ENCODE measurements at regions not wholly inside any gene's neighbourhood (a gene's known extent, or its start where the extent isn't known, plus 50 kb on each side); places are given as distances from the start of the nearest gene placed in this dataset.

DNA sequence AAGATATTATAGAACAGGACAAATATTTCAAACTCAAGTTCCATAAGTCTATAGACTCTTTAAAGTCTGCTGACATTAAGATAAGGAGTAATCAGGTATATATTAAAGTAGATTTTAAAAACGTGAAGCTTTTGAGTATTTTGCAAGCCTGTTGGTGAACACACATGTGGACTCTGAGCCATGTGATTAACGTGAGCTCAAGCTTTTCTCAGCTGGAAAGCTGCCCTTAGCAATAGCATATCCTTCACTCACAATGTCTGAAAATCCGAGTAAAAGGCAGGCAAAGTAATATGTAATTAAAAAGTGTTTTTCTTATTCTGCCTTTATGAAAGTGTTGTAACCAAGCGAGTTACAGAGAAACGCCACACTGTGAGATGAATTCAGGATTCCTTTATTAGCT lies 140.5 kb upstream of the AADAT start:
- TF ChIP-seq, protein P1, sequence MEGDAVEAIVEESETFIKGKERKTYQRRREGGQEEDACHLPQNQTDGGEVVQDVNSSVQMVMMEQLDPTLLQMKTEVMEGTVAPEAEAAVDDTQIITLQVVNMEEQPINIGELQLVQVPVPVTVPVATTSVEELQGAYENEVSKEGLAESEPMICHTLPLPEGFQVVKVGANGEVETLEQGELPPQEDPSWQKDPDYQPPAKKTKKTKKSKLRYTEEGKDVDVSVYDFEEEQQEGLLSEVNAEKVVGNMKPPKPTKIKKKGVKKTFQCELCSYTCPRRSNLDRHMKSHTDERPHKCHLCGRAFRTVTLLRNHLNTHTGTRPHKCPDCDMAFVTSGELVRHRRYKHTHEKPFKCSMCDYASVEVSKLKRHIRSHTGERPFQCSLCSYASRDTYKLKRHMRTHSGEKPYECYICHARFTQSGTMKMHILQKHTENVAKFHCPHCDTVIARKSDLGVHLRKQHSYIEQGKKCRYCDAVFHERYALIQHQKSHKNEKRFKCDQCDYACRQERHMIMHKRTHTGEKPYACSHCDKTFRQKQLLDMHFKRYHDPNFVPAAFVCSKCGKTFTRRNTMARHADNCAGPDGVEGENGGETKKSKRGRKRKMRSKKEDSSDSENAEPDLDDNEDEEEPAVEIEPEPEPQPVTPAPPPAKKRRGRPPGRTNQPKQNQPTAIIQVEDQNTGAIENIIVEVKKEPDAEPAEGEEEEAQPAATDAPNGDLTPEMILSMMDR (IDR thresholded peaks at IDR 0.05; ENCODE audit: control insufficient read depth, extremely low read depth, insufficient read depth), result no peak
- DNase-seq (ENCODE audit: low read depth), result no peak
- no peak overlapping the region for H3K4me3 ChIP-seq (ENCODE audit: low read depth, low read length)

DNA sequence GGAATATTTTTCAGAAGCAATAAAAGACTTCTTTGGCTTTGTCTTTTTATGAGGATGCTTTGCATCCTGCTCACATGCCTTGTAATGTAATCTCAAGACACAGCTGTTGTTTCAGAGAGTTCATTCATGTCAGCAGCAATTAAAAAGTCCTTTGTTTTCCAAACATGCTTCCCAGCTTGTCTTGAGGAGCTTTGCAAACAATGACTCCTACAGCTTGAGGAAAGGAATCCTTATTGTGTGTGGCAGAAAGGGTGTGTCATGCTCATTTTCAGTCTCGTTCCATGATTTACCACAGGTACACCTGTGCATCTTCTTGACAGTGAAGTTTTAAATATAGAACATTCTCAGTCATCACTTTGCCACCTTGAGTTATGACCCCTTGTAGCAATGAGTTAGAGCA lies 139.2 kb upstream of the AADAT start:
- H3K4me3 ChIP-seq (ENCODE audit: low read depth, low read length), result no peak overlapping the region
- DNase-seq (ENCODE audit: low read depth), result peak; percentile 2

DNA sequence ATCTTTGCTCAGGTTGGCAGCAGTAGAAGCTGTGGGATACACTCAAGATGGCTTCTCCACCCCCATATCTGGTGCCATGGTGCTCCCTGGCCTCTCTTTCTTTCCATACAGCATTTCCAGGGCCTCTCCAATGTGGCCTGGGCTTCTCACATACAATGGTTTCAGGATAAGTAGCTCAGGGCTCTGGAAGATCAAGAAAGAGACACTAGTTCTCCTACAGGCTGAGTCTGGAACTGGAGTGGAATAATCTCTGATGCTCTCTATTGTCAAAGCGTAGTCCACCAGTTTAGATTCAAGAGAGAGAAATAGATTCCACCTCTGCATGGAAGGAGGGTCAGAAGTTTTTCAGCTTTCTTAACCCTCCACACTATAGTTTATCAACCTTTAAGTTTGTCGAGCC lies 138.2 kb upstream of the AADAT start:
- TF ChIP-seq, protein P1 (IDR thresholded peaks at IDR 0.05; ENCODE audit: control insufficient read depth, extremely low read depth, insufficient read depth), result no peak
- DNase-seq (ENCODE audit: low read depth), result no peak
- no peak overlapping the region for H3K4me3 ChIP-seq (ENCODE audit: low read depth, low read length)

More for the DNA sequence above, 139.2 kb upstream of the AADAT start:
- TF ChIP-seq, protein P1 (IDR thresholded peaks at IDR 0.05; ENCODE audit: control insufficient read depth, extremely low read depth, insufficient read depth), result no peak

DNA sequence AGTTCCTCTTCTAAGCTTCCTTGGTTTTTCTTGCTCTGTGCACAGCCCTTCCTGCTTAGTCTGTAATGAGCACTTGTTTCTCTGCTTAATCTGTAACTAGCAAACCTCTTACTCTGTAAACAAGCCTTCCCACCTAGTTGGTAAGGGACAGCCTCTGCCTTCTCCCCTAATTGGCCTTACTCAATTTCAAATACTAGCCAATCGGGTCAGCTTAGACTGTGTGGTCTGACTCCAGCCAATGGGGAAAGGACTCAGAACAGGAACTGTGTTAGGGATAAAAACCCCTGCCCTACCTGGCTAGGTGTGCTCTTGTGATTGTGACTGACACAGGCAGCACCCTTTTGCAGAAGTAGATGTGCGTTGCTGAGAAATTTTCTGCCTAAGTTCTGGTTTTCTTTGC lies 136.5 kb upstream of the AADAT start:
- TF ChIP-seq, protein P1 (IDR thresholded peaks at IDR 0.05; ENCODE audit: control insufficient read depth, extremely low read depth, insufficient read depth), result no peak
- no peak overlapping the region for H3K4me3 ChIP-seq (ENCODE audit: low read depth, low read length)
- no peak for DNase-seq (ENCODE audit: low read depth)

DNA sequence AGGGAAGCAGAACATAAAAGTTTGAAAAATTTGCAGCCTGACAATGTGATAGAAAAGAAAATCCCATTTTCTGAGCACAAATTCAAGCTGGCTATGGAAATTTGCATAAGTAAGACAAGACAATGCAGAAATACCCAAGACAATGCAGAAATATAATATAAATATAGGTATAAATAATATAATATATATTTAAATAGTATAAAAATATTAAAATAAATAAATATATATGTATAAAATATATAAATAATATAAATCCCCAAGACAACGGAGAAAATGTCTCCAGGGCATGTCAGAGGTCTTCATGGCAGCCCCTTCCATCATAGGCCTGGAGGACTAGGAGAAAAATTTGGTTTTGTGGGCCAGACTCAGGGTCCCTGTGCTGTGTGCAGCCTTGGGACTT lies 125.0 kb upstream of the AADAT start:
- no peak for DNase-seq (ENCODE audit: low read depth)
- TF ChIP-seq, protein P1 (IDR thresholded peaks at IDR 0.05; ENCODE audit: control insufficient read depth, extremely low read depth, insufficient read depth), result no peak
- H3K4me3 ChIP-seq (ENCODE audit: low read depth, low read length), result no peak overlapping the region

DNA sequence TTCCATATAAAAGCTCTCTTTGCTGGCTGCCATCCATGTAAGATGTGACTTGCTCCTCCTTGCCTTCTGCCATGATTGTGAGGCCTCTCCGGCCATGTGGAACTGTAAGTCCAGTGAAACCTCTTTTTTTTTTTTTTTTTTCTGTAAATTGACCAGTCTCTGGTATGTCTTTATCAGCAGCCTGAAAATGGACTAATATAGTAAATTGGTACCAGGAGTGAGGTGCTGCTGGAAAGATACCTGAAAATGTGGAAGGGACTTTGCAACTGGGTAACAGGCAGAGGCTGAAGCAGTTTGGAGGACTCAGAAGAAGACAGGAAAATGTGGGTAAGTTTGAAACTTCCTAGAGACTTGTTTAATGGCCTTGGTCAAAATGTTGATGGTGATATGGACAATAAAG lies 124.3 kb upstream of the AADAT start:
- no peak overlapping the region for H3K4me3 ChIP-seq (ENCODE audit: low read depth, low read length)
- TF ChIP-seq, protein P1 (IDR thresholded peaks at IDR 0.05; ENCODE audit: control insufficient read depth, extremely low read depth, insufficient read depth), result no peak
- no peak for DNase-seq (ENCODE audit: low read depth)

DNA sequence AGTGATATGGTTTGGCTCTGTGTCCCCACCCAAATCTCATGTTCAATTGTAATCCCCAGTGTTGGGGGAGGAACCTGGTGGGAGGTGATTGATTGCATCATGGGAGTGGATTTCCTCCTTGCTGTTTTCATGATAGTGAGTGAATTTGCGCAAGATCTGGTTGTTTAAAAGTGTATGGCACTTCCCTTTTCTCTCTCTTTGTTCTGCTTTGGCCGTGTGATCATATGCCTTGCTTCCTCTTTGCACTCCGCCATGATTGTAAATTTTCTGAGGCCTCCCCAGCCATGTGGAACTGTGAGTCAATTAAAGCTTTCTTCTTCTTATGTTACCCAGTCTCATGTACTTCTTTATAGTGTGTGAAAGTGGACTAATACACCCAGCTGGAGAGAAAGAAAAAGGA lies 113.0 kb upstream of the AADAT start:
- DNase-seq (ENCODE audit: low read depth), result no peak
- TF ChIP-seq, protein P1 (IDR thresholded peaks at IDR 0.05; ENCODE audit: control insufficient read depth, extremely low read depth, insufficient read depth), result no peak
- H3K4me3 ChIP-seq (ENCODE audit: low read depth, low read length), result no peak overlapping the region

All from LNCaP clone FGC (cell line).